GM12873 (cell line): ENCODE measurements at regions not wholly inside any gene's neighbourhood (a gene's known extent, or its start where the extent isn't known, plus 50 kb on each side); places are given as distances from the start of the nearest gene placed in this dataset.

ENCODE experiments used
- CTCF ChIP-seq: IDR thresholded peaks from 2 replicates; pipeline ENCODE4 v1.5.1; 2012; ENCODE audit warnings: low read depth, mild to moderate bottlenecking, moderate library complexity, low read length, control low read depth; ENCODE audit not compliant: insufficient read depth; ENCODE audit errors: missing control alignments

GRCh38 chr7:115731796-115732471 is 298.6 kb downstream of the TFEC start:
- no peak for TF ChIP-seq CTCF

- TF ChIP-seq CTCF, result no peak
Observed at GRCh38 chr7:115728518-115728917, 302.0 kb downstream of the TFEC start.

- TF ChIP-seq CTCF, result no peak
Observed at GRCh38 chr7:115724400-115725056, 306.0 kb downstream of the TFEC start.

- no peak for TF ChIP-seq CTCF
Observed at GRCh38 chr7:115722302-115722977, 308.1 kb downstream of the TFEC start.

- TF ChIP-seq CTCF, result no peak
Observed at GRCh38 chr7:115721293-115722217, 309.0 kb downstream of the TFEC start.

- no peak for TF ChIP-seq CTCF
Observed at GRCh38 chr7:115719963-115720362, 310.6 kb downstream of the TFEC start.
